Right atrium auricular region (tissue), 2 donors: ENCODE measurements at regions not wholly inside any gene's neighbourhood (a gene's known extent, or its start where the extent isn't known, plus 50 kb on each side); places are given as distances from the start of the nearest gene placed in this dataset.
"Not testable (repeated sequence)": the region's sequence is repeated elsewhere in the genome, so short reads cannot be mapped to it uniquely, and the experiment has no call there.

Experiments
- DNase-seq: peaks from one replicate; pipeline ENCODE4 v3.0.0-alpha.2; 2019; ENCODE audit warnings: low spot score
- H3K27ac ChIP-seq, 2 donors: fragments of 200-600 bp; sonication (generic); 1 replicate in 1 of 2; 2 replicates in 1 of 2; pipeline ENCODE4 v1.5.1; 2016 to 2019
- H3K27me3 ChIP-seq, 2 donors: fragments of 200-600 bp; sonication (generic); one replicate each; pipeline versions ENCODE4 v1.5.1 to v1.6.0; 2017 to 2019
- H3K36me3 ChIP-seq: fragments of 200-600 bp; sonication (generic); one replicate; pipeline ENCODE4 v1.5.1; 2016
- H3K4me1 ChIP-seq, 2 donors: fragments of 200-600 bp; sonication (generic); one replicate each; pipeline versions ENCODE4 v1.5.1 to v1.6.0; 2017 to 2019
- H3K4me3 ChIP-seq, 2 donors: fragments of 200-600 bp; sonication (generic); 1 replicate in 1 of 2; 2 replicates in 1 of 2; pipeline ENCODE4 v1.5.1; 2017 to 2019; ENCODE audit warnings: mild to moderate bottlenecking in 1 of 2, moderate library complexity in 1 of 2
- H3K9me3 ChIP-seq, 2 donors: fragments of 200-600 bp; sonication (generic); one replicate each; pipeline ENCODE4 v1.5.1; 2019
- CTCF ChIP-seq, 2 donors: fragments of 200-600 bp; sonication (generic); IDR thresholded peaks; one replicate each; pipeline ENCODE4 v1.5.1; 2019; ENCODE audit warnings: antibody characterized with exemption in 2 of 2

GRCh38 chr3:3927198-3927597 lies 128.0 kb downstream of the LRRN1 start:
- no peak overlapping the region for H3K4me3 ChIP-seq
- no peak for TF ChIP-seq CTCF (IDR thresholded peaks at IDR 0.05)

GRCh38 chr3:3927965-3928364 lies 128.7 kb downstream of the LRRN1 start:
- TF ChIP-seq CTCF (IDR thresholded peaks at IDR 0.05): no peak
- Histone ChIP-seq H3K36me3 (no peaks in the 10 kb centered on the region), H3K4me3 (no peak overlapping the region), H3K4me1 (no peaks in the 10 kb centered on the region), H3K27ac (no peak overlapping the region), H3K9me3 (peaks cover 0 to 11% of the 10 kb centered on the region in 2 donors), H3K27me3 (no peaks in the 10 kb centered on the region)
- DNase-seq: no peak

More at GRCh38 chr3:3927198-3927597, 128.0 kb downstream of the LRRN1 start:
- no peaks in the 10 kb centered on the region for H3K27me3 ChIP-seq
- H3K36me3 ChIP-seq: no peaks in the 10 kb centered on the region
- no peaks in the 10 kb centered on the region for H3K4me1 ChIP-seq
- no peak for DNase-seq
- no peak overlapping the region for H3K27ac ChIP-seq
- H3K9me3 ChIP-seq: peaks cover 0 to 11% of the 10 kb centered on the region in 2 donors

- not testable (repeated sequence) for H3K27ac ChIP-seq, H3K4me1 ChIP-seq, H3K9me3 ChIP-seq, H3K4me3 ChIP-seq, H3K27me3 ChIP-seq, H3K36me3 ChIP-seq, DNase-seq
These were observed 142.1 kb downstream of the LRRN1 start for GRCh38 chr3:3941380-3941779.

- H3K27ac ChIP-seq: no peak overlapping the region
- no peaks in the 10 kb centered on the region for H3K27me3 ChIP-seq
These were observed 151.8 kb downstream of the LRRN1 start for GRCh38 chr3:3951071-3951470.

GRCh38 chr3:3951501-3951900 lies 152.3 kb downstream of the LRRN1 start:
- Histone ChIP-seq H3K36me3 (no peaks in the 10 kb centered on the region), H3K27ac (no peak overlapping the region), H3K4me1 (no peaks in the 10 kb centered on the region), H3K9me3 (no peaks in the 10 kb centered on the region), H3K27me3 (no peaks in the 10 kb centered on the region), H3K4me3 (no peak overlapping the region)
- TF ChIP-seq CTCF (IDR thresholded peaks at IDR 0.05): no peak
- DNase-seq: no peak

More at GRCh38 chr3:3951071-3951470, 151.8 kb downstream of the LRRN1 start:
- no peak for DNase-seq
- Histone ChIP-seq H3K4me3 (no peak overlapping the region), H3K36me3 (no peaks in the 10 kb centered on the region), H3K9me3 (no peaks in the 10 kb centered on the region), H3K4me1 (no peaks in the 10 kb centered on the region)
- no peak for TF ChIP-seq CTCF (IDR thresholded peaks at IDR 0.05)

- H3K4me1 ChIP-seq, H3K27ac ChIP-seq, H3K9me3 ChIP-seq, H3K27me3 ChIP-seq, DNase-seq, H3K4me3 ChIP-seq, H3K36me3 ChIP-seq: not testable (repeated sequence)
These were observed 163.6 kb downstream of the LRRN1 start for GRCh38 chr3:3962867-3963266.

- no peak for TF ChIP-seq CTCF (IDR thresholded peaks at IDR 0.05)
- Histone ChIP-seq H3K36me3 (no peaks in the 10 kb centered on the region), H3K27ac (no peak overlapping the region), H3K4me1 (no peaks in the 10 kb centered on the region), H3K27me3 (no peaks in the 10 kb centered on the region), H3K4me3 (no peak overlapping the region), H3K9me3 (no peaks in the 10 kb centered on the region)
- DNase-seq: no peak
These were observed 184.8 kb downstream of the LRRN1 start for GRCh38 chr3:3984053-3984452.
